ENCODE measurements at regions not wholly inside any gene's neighbourhood (a gene's known extent, or its start where the extent isn't known, plus 50 kb on each side); places are given as distances from the start of the nearest gene placed in this dataset.

DNA sequence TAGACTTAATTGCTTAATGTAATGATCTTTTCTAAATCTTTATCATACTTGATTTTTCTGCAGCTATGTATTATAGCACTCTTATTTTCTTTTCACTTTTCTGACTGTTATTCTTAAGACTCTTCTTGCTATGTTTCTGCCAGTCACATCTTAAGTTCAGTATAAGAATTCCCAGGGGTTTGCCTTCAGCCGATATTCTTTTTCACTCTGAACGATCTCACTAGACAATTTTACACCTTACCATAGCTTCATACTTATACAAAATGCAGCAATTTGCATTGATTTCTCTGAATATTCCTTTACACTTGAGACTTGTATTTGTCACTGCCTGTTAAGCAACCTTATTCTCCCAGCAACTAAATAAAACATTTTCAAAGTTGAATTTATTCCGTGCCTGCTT, 242.5 kb upstream of the OLFM3 start (continued):
- TF ChIP-seq, protein P1, sequence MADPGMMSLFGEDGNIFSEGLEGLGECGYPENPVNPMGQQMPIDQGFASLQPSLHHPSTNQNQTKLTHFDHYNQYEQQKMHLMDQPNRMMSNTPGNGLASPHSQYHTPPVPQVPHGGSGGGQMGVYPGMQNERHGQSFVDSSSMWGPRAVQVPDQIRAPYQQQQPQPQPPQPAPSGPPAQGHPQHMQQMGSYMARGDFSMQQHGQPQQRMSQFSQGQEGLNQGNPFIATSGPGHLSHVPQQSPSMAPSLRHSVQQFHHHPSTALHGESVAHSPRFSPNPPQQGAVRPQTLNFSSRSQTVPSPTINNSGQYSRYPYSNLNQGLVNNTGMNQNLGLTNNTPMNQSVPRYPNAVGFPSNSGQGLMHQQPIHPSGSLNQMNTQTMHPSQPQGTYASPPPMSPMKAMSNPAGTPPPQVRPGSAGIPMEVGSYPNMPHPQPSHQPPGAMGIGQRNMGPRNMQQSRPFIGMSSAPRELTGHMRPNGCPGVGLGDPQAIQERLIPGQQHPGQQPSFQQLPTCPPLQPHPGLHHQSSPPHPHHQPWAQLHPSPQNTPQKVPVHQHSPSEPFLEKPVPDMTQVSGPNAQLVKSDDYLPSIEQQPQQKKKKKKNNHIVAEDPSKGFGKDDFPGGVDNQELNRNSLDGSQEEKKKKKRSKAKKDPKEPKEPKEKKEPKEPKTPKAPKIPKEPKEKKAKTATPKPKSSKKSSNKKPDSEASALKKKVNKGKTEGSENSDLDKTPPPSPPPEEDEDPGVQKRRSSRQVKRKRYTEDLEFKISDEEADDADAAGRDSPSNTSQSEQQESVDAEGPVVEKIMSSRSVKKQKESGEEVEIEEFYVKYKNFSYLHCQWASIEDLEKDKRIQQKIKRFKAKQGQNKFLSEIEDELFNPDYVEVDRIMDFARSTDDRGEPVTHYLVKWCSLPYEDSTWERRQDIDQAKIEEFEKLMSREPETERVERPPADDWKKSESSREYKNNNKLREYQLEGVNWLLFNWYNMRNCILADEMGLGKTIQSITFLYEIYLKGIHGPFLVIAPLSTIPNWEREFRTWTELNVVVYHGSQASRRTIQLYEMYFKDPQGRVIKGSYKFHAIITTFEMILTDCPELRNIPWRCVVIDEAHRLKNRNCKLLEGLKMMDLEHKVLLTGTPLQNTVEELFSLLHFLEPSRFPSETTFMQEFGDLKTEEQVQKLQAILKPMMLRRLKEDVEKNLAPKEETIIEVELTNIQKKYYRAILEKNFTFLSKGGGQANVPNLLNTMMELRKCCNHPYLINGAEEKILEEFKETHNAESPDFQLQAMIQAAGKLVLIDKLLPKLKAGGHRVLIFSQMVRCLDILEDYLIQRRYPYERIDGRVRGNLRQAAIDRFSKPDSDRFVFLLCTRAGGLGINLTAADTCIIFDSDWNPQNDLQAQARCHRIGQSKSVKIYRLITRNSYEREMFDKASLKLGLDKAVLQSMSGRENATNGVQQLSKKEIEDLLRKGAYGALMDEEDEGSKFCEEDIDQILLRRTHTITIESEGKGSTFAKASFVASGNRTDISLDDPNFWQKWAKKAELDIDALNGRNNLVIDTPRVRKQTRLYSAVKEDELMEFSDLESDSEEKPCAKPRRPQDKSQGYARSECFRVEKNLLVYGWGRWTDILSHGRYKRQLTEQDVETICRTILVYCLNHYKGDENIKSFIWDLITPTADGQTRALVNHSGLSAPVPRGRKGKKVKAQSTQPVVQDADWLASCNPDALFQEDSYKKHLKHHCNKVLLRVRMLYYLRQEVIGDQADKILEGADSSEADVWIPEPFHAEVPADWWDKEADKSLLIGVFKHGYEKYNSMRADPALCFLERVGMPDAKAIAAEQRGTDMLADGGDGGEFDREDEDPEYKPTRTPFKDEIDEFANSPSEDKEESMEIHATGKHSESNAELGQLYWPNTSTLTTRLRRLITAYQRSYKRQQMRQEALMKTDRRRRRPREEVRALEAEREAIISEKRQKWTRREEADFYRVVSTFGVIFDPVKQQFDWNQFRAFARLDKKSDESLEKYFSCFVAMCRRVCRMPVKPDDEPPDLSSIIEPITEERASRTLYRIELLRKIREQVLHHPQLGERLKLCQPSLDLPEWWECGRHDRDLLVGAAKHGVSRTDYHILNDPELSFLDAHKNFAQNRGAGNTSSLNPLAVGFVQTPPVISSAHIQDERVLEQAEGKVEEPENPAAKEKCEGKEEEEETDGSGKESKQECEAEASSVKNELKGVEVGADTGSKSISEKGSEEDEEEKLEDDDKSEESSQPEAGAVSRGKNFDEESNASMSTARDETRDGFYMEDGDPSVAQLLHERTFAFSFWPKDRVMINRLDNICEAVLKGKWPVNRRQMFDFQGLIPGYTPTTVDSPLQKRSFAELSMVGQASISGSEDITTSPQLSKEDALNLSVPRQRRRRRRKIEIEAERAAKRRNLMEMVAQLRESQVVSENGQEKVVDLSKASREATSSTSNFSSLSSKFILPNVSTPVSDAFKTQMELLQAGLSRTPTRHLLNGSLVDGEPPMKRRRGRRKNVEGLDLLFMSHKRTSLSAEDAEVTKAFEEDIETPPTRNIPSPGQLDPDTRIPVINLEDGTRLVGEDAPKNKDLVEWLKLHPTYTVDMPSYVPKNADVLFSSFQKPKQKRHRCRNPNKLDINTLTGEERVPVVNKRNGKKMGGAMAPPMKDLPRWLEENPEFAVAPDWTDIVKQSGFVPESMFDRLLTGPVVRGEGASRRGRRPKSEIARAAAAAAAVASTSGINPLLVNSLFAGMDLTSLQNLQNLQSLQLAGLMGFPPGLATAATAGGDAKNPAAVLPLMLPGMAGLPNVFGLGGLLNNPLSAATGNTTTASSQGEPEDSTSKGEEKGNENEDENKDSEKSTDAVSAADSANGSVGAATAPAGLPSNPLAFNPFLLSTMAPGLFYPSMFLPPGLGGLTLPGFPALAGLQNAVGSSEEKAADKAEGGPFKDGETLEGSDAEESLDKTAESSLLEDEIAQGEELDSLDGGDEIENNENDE (IDR thresholded peaks at IDR 0.05; ENCODE audit: insufficient replicate concordance, low read length), result no peak
- TF ChIP-seq FOSL1 (IDR thresholded peaks at IDR 0.05; ENCODE audit: insufficient read depth, low read depth, low read length), result no peak
- no peak for TF ChIP-seq POU5F1 (IDR thresholded peaks at IDR 0.05; ENCODE audit: low read depth, low read length)
- TF ChIP-seq RNF2 (IDR thresholded peaks at IDR 0.05; ENCODE audit: borderline replicate concordance, low read depth, low read length, missing control alignments, poor library complexity, severe bottlenecking), result no peak
- TF ChIP-seq, protein P2, sequence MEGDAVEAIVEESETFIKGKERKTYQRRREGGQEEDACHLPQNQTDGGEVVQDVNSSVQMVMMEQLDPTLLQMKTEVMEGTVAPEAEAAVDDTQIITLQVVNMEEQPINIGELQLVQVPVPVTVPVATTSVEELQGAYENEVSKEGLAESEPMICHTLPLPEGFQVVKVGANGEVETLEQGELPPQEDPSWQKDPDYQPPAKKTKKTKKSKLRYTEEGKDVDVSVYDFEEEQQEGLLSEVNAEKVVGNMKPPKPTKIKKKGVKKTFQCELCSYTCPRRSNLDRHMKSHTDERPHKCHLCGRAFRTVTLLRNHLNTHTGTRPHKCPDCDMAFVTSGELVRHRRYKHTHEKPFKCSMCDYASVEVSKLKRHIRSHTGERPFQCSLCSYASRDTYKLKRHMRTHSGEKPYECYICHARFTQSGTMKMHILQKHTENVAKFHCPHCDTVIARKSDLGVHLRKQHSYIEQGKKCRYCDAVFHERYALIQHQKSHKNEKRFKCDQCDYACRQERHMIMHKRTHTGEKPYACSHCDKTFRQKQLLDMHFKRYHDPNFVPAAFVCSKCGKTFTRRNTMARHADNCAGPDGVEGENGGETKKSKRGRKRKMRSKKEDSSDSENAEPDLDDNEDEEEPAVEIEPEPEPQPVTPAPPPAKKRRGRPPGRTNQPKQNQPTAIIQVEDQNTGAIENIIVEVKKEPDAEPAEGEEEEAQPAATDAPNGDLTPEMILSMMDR (IDR thresholded peaks at IDR 0.05; ENCODE audit: control extremely low read depth in 1 of 3, insufficient read depth in 1 of 3, low read depth in 1 of 3, low read length in 3 of 3), result no peak
- no peak for TF ChIP-seq TCF12 (IDR thresholded peaks at IDR 0.05; ENCODE audit: low read depth, low read length)
- TF ChIP-seq BRCA1 (IDR thresholded peaks at IDR 0.05; ENCODE audit: low read depth, low read length), result no peak
- TF ChIP-seq PHF8 (conservative IDR thresholded peaks at IDR 0.05; ENCODE audit: low read depth, low read length), result no peak
- TF ChIP-seq EGR1 (IDR thresholded peaks at IDR 0.05; ENCODE audit: borderline replicate concordance, low read depth, low read length), result no peak

Measured in H1 (cell line).